SJSA1 (cell line): ENCODE measurements at regions not wholly inside any gene's neighbourhood (a gene's known extent, or its start where the extent isn't known, plus 50 kb on each side); places are given as distances from the start of the nearest gene placed in this dataset.
"Not testable (repeated sequence)": the region's sequence is repeated elsewhere in the genome, so short reads cannot be mapped to it uniquely, and the experiment has no call there.

Experiments used
- DNase-seq, 2 experiments: peaks; one replicate each; pipeline ENCODE4 v3.0.0-alpha.2; 2015 to 2020; ENCODE audit warnings: low spot score in 2 of 2, low read depth in 1 of 2
- H3K27ac ChIP-seq: fragments of 250-450 bp; sonication (Bioruptor Pico); 2 replicates; pipeline ENCODE4 v1.5.1; 2020; ENCODE audit warnings: mild to moderate bottlenecking, moderate library complexity
- H3K27me3 ChIP-seq: fragments of 250-450 bp; sonication (Bioruptor Pico); replicated peaks from 2 replicates; pipeline ENCODE4 v1.5.1; 2020; ENCODE audit warnings: mild to moderate bottlenecking, moderate library complexity
- H3K36me3 ChIP-seq: fragments of 250-450 bp; sonication (Bioruptor Pico); 2 replicates; pipeline ENCODE4 v1.5.1; 2020; ENCODE audit warnings: mild to moderate bottlenecking
- H3K4me1 ChIP-seq: fragments of 250-450 bp; sonication (Bioruptor Pico); replicated peaks from 2 replicates; pipeline ENCODE4 v1.6.1; 2021; ENCODE audit warnings: mild to moderate bottlenecking
- H3K4me3 ChIP-seq: fragments of 250-450 bp; sonication (Bioruptor Pico); 2 replicates; pipeline ENCODE4 v1.5.1; 2020; ENCODE audit warnings: mild to moderate bottlenecking
- H3K9me3 ChIP-seq: fragments of 250-450 bp; sonication (Bioruptor Pico); replicated peaks from 2 replicates; pipeline ENCODE4 v1.5.1; 2020; ENCODE audit warnings: mild to moderate bottlenecking

GRCh38 chr16:16945207-16945606 lies 525.6 kb downstream of the XYLT1 start:
- Histone ChIP-seq H3K4me1 (no peaks in the 10 kb centered on the region), H3K27me3 (no peaks in the 10 kb centered on the region)
- no peak for DNase-seq

GRCh38 chr16:16956376-16956775 lies 514.4 kb downstream of the XYLT1 start:
- no peaks in the 10 kb centered on the region for H3K4me1 ChIP-seq
- no peaks in the 10 kb centered on the region for H3K36me3 ChIP-seq
- H3K9me3 ChIP-seq: no peaks in the 10 kb centered on the region
- H3K4me3 ChIP-seq: no peak overlapping the region
- H3K27ac ChIP-seq: no peak overlapping the region
- no peaks in the 10 kb centered on the region for H3K27me3 ChIP-seq
- DNase-seq: no peak

More at GRCh38 chr16:16945207-16945606, 525.6 kb downstream of the XYLT1 start:
- no peaks in the 10 kb centered on the region for H3K9me3 ChIP-seq
- H3K4me3 ChIP-seq: no peak overlapping the region
- H3K27ac ChIP-seq: no peak overlapping the region
- no peaks in the 10 kb centered on the region for H3K36me3 ChIP-seq

- Histone ChIP-seq H3K4me3 (no peak overlapping the region), H3K27ac (no peak overlapping the region), H3K4me1 (no peaks in the 10 kb centered on the region), H3K9me3 (no peaks in the 10 kb centered on the region), H3K36me3 (no peaks in the 10 kb centered on the region), H3K27me3 (no peaks in the 10 kb centered on the region)
- DNase-seq: no peak
Observed at GRCh38 chr16:16960785-16961184, 510.0 kb downstream of the XYLT1 start.

- H3K4me3 ChIP-seq: no peak overlapping the region
- H3K4me1 ChIP-seq: no peaks in the 10 kb centered on the region
- H3K27ac ChIP-seq: no peak overlapping the region
- no peak for DNase-seq
- no peaks in the 10 kb centered on the region for H3K27me3 ChIP-seq
- H3K9me3 ChIP-seq: no peaks in the 10 kb centered on the region
- H3K36me3 ChIP-seq: no peaks in the 10 kb centered on the region
Observed at GRCh38 chr16:16966439-16966838, 504.3 kb downstream of the XYLT1 start.

GRCh38 chr16:16971042-16971441 lies 499.7 kb downstream of the XYLT1 start:
- Histone ChIP-seq H3K4me3 (no peak overlapping the region), H3K4me1 (no peaks in the 10 kb centered on the region), H3K27ac (no peak overlapping the region)

GRCh38 chr16:16972831-16973230 lies 497.9 kb downstream of the XYLT1 start:
- Histone ChIP-seq H3K4me1 (no peaks in the 10 kb centered on the region), H3K27ac (no peak overlapping the region)
- DNase-seq: no peak

More at GRCh38 chr16:16971042-16971441, 499.7 kb downstream of the XYLT1 start:
- no peaks in the 10 kb centered on the region; the same call in 1 of the 2 replicates for H3K27me3 ChIP-seq
- DNase-seq: no peak
- H3K36me3 ChIP-seq: no peaks in the 10 kb centered on the region
- no peaks in the 10 kb centered on the region for H3K9me3 ChIP-seq

GRCh38 chr16:16973707-16974591 lies 496.8 kb downstream of the XYLT1 start:
- no peak overlapping the region for H3K4me3 ChIP-seq
- no peak overlapping the region for H3K27ac ChIP-seq
- no peaks in the 10 kb centered on the region for H3K36me3 ChIP-seq
- H3K4me1 ChIP-seq: no peaks in the 10 kb centered on the region
- no peaks in the 10 kb centered on the region for H3K9me3 ChIP-seq
- no peak for DNase-seq
- H3K27me3 ChIP-seq: no peaks in the 10 kb centered on the region; the same call in 1 of the 2 replicates

More at GRCh38 chr16:16972831-16973230, 497.9 kb downstream of the XYLT1 start:
- Histone ChIP-seq H3K27me3 (no peaks in the 10 kb centered on the region; the same call in 1 of the 2 replicates), H3K9me3 (no peaks in the 10 kb centered on the region), H3K4me3 (no peak overlapping the region), H3K36me3 (no peaks in the 10 kb centered on the region)

- Histone ChIP-seq H3K4me3 (no peak overlapping the region), H3K4me1 (no peaks in the 10 kb centered on the region), H3K27me3 (peaks cover 4% of the 10 kb centered on the region; the same call in 1 of the 2 replicates), H3K36me3 (no peaks in the 10 kb centered on the region), H3K9me3 (no peaks in the 10 kb centered on the region), H3K27ac (no peak overlapping the region)
- DNase-seq: no peak
Observed at GRCh38 chr16:16982614-16983013, 488.1 kb downstream of the XYLT1 start.

GRCh38 chr16:16983582-16983981 lies 487.2 kb downstream of the XYLT1 start:
- peaks cover 4% of the 10 kb centered on the region; the same call in 1 of the 2 replicates for H3K27me3 ChIP-seq
- no peaks in the 10 kb centered on the region for H3K4me1 ChIP-seq
- no peak overlapping the region for H3K4me3 ChIP-seq
- no peak overlapping the region for H3K27ac ChIP-seq
- H3K9me3 ChIP-seq: no peaks in the 10 kb centered on the region
- DNase-seq: no peak
- no peaks in the 10 kb centered on the region for H3K36me3 ChIP-seq

GRCh38 chr16:16984091-16984490 lies 486.7 kb downstream of the XYLT1 start:
- H3K9me3 ChIP-seq, H3K27ac ChIP-seq, H3K4me3 ChIP-seq, DNase-seq, H3K36me3 ChIP-seq, H3K4me1 ChIP-seq, H3K27me3 ChIP-seq: not testable (repeated sequence)

GRCh38 chr16:16985707-16986106 lies 485.1 kb downstream of the XYLT1 start:
- H3K4me1 ChIP-seq: no peaks in the 10 kb centered on the region
- no peak overlapping the region for H3K27ac ChIP-seq
- H3K4me3 ChIP-seq: no peak overlapping the region
- no peaks in the 10 kb centered on the region for H3K9me3 ChIP-seq
- DNase-seq: no peak
- peaks cover under 1% of the 10 kb centered on the region; the same call in 1 of the 2 replicates for H3K27me3 ChIP-seq
- H3K36me3 ChIP-seq: no peaks in the 10 kb centered on the region

- no peaks in the 10 kb centered on the region for H3K9me3 ChIP-seq
- no peak overlapping the region for H3K27ac ChIP-seq
- no peaks in the 10 kb centered on the region for H3K27me3 ChIP-seq
- DNase-seq: no peak
- H3K4me3 ChIP-seq: no peak overlapping the region
- no peaks in the 10 kb centered on the region for H3K36me3 ChIP-seq
- H3K4me1 ChIP-seq: no peaks in the 10 kb centered on the region
Observed at GRCh38 chr16:16988963-16989362, 481.8 kb downstream of the XYLT1 start.

GRCh38 chr16:16989368-16989767 lies 481.4 kb downstream of the XYLT1 start:
- Histone ChIP-seq H3K4me3 (no peak overlapping the region), H3K27ac (no peak overlapping the region), H3K27me3 (no peaks in the 10 kb centered on the region), H3K4me1 (no peaks in the 10 kb centered on the region), H3K9me3 (no peaks in the 10 kb centered on the region), H3K36me3 (no peaks in the 10 kb centered on the region)
- DNase-seq: no peak

- DNase-seq: no peak
- Histone ChIP-seq H3K9me3 (no peaks in the 10 kb centered on the region), H3K27me3 (no peaks in the 10 kb centered on the region), H3K4me1 (no peaks in the 10 kb centered on the region), H3K27ac (no peak overlapping the region), H3K4me3 (no peak overlapping the region), H3K36me3 (no peaks in the 10 kb centered on the region)
Observed at GRCh38 chr16:16991711-16992110, 479.0 kb downstream of the XYLT1 start.
